Hindlimb muscle (tissue), 1 donor: ENCODE measurements at regions not wholly inside any gene's neighbourhood (a gene's known extent, or its start where the extent isn't known, plus 50 kb on each side); places are given as distances from the start of the nearest gene placed in this dataset.
"Not testable (repeated sequence)": the region's sequence is repeated elsewhere in the genome, so short reads cannot be mapped to it uniquely, and the experiment has no call there.

Experiments
- DNase-seq: peaks from one replicate; pipeline ENCODE4 v3.0.0-alpha.2; 2013

DNA sequence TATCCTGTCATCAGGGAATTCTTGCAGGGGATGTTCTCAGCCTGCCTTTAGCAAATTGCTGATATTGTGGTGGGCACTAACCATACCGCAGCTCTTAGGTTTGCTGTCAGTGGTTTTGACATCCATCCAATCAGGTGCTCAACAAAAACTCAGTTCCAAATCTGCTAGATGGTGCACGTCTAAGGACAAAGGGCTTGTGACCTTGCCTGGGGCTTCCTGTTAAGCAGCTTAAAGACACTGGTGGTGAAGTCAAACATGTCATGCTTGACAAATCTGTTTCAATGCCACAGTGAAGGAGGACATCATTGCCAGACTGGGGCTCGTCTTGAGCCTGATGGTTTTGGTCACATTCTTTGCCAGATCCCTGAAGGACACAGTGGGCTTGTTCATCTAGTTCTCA is 179.8 kb upstream of the NOX3 start:
- DNase-seq = no peak

GRCh38 chr6:155630085-155630484 is 174.4 kb upstream of the NOX3 start:
- DNase-seq = no peak

DNA sequence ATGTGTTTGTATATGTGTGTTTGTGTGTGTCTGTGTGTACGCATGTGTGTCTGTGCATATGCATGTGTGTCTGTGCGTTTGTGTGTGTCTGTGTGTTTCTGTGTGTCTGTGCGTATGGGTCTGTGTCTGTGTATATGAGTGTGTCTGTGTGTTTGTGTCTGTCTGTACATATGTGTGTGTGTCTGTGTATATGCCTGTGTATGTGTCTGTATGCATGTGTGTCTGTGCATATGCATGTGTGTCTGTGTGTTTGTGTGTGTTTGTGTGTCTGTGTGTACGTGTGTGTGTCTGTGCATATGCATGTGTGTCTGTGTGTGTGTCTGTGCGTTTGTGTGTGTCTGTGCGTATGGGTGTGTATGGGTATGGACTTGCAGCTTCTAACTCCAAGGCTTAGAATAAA is 174.0 kb upstream of the NOX3 start:
- no peak for DNase-seq

GRCh38 chr6:155628306-155628705 is 172.7 kb upstream of the NOX3 start:
- DNase-seq = no peak

GRCh38 chr6:155627722-155628212 is 172.1 kb upstream of the NOX3 start:
- DNase-seq = not testable (repeated sequence)

- DNase-seq = no peak
Measured at GRCh38 chr6:155623450-155624178, 168.0 kb upstream of the NOX3 start.

DNA sequence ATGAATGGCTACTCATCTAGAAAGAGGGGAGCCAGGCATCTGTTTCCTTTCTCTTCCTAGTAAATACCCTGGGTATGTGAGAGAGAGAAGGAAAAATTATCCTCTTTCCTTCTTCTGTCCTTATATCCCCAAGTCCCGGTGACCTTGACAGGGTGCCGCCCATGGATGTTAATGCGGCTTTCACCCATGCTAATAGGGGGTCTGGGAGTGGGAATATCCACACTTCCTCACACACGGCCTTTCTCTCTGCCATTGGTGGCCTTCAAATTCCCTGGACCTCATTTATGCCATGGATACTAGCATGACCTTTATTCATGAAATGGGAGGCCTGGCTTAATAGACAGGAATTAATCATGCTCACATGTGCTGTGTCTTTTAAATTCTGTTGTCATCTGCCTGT is 159.0 kb upstream of the NOX3 start:
- no peak for DNase-seq

DNA sequence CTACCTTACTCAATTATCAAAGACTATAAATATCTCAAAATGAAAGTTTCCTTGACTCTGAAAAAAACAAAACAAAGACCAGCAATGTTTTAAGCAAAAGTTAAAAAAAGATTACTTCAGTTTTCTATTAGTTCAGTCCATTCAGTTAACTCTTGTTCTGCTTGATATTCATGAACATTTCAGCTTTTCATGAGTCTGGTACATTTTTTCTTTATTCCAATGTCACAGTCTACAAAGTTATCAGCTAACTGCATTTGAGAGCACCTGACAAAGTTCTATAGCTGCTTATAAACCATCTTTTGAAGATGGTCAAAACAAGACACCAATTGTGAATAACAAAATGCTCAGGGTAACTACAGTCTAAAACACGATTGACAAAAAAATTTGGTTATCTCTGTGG is 156.1 kb upstream of the NOX3 start:
- no peak for DNase-seq

GRCh38 chr6:155604991-155605390 is 149.4 kb upstream of the NOX3 start:
- DNase-seq = no peak

DNA sequence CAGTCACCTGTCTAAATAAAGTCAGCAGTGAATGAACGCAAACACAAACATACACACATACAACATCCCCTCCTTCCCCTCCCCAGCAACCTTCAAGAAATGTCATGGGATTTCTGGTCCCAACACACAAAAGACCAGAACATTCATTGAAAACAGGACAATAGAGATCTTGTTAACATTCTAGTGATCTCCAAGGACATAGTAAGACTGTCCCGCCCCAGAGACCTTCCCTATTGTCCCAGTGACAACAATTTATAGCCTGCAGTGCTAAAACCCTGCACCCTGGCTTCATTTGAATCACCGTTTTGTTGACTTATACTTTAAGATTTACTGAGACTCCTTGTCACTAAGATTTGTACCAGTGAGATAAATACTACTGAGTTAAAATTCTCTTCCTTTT is 143.9 kb upstream of the NOX3 start:
- no peak for DNase-seq

DNA sequence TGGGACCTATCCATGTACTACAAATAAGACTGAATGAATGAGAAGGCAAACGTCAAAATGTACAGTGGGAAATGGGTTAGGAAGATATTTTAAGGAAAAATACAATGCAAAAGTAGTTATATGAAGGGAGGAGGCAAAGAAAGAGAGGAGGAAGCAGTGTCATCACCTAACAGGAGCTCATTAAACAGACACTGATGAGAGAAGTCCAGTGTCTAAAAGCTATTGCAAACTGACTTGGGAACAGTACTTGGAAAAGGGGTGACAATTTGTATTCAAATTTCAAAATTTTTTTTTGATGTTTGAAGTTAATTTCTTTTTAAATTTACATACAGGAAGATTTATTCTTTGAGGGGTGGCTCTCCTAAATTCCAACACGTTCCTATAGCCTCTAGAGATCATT is 143.5 kb upstream of the NOX3 start:
- DNase-seq = no peak

DNA sequence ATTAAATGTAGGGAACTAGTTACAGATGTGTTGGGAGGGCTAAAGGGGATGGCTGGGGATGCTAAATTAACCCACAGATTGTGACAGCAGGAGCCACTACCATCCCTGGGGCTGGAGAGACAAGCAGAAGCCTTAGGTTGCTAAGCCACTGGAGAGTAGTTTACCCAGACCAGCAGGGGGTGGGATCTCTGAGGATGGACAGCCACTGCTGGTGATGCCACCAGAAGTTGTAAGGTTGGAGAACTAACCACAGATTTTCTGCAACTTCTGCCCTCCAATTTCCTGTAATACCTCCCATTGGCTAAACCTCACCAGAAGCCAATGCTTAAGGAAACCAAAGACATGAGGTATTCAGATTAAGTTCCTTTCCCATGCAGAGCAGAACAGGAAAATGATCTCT is 139.6 kb upstream of the NOX3 start:
- DNase-seq = no peak

GRCh38 chr6:155591741-155592140 is 136.1 kb upstream of the NOX3 start:
- no peak for DNase-seq

DNA sequence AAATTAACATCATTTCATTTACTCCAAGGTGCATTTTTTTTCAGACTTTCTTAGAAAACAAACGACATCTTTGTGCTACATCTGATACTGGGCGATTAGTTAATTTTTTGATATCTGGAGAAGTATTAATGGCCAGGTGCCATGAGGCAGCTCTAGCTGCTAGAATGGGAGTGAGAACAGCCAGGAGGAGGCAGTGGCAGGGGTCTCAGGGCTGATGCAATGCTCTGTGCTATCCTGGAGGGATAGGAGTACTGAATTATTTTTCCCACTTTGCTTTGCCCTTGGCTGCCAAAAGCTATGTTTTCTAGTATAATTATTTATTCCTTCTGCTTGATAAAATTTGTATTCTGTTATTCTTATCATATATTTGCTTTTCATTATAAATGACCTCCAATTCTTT is 133.6 kb upstream of the NOX3 start:
- no peak for DNase-seq

GRCh38 chr6:155587817-155588216 is 132.2 kb upstream of the NOX3 start:
- DNase-seq = no peak

GRCh38 chr6:155586090-155586489 is 130.5 kb upstream of the NOX3 start:
- no peak for DNase-seq

- no peak for DNase-seq
Measured at GRCh38 chr6:155584006-155584405, 128.4 kb upstream of the NOX3 start.

GRCh38 chr6:155582016-155582991 is 126.7 kb upstream of the NOX3 start:
- DNase-seq = no peak

DNA sequence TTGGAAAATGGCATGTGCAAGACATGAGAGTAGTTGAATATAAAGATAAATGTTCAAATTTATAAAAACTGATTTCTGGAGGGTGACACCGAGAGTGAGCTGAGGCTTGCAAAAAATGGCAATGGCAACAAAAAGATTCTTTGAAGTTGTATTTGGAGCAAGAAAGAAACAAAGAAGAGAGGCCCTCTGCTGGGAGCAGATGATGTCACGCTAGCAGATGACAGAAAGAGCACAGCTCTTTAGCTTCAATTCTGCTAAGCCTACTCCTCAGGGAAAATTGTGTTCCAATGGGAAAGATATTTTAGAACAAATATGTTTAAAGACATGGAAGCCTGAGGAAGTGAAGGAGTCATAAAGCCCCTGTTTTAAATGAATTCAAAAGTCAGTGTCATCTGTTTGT is 125.3 kb upstream of the NOX3 start:
- DNase-seq = no peak

- no peak for DNase-seq
Measured at GRCh38 chr6:155578251-155578650, 122.6 kb upstream of the NOX3 start.

DNA sequence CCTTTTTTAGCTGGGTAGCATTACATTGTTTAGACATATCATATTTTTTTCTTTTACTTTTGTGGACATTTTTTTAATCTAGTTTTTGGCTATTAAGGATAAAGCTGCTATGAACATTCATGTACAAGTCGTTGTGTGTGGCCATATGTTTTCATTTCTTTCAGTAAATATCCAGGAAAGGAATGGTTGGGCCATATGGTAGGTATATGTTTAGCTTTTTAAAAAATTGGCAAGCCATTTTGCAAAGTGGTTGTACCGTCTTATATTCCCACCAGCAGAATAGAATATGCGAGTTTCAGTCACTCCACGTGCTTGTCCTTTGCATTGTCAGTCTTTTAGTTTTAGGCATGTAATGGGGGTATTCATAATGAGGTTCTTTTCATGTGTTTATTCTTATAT is 106.3 kb upstream of the NOX3 start:
- DNase-seq = no peak

GRCh38 chr6:155561257-155561965 is 105.8 kb upstream of the NOX3 start:
- DNase-seq = no peak

- DNase-seq = no peak
Measured at GRCh38 chr6:155549928-155550327, 94.3 kb upstream of the NOX3 start.
